GM12891 (cell line): ENCODE measurements at regions not wholly inside any gene's neighbourhood (a gene's known extent, or its start where the extent isn't known, plus 50 kb on each side); places are given as distances from the start of the nearest gene placed in this dataset.

Experiments used
- DNase-seq: peaks from one replicate; pipeline ENCODE4 v3.0.0; 2011; ENCODE audit warnings: low spot score; ENCODE audit not compliant: insufficient read length
- FAIRE-seq: peaks from 2 replicates; lab custom pipeline; 2011; peaks lifted over from hg19 to GRCh38; lab: Jason Lieb, UNC
- PAX5 ChIP-seq: IDR thresholded peaks from 2 replicates; pipeline ENCODE4 v1.6.1; 2011; ENCODE audit warnings: low read length, moderate library complexity, mild to moderate bottlenecking; ENCODE audit not compliant: insufficient read depth, severe bottlenecking
- POLR2A ChIP-seq: IDR thresholded peaks from 2 replicates; pipeline ENCODE4 v1.6.1; 2011; ENCODE audit warnings: low read depth, low read length, control low read depth
- POLR2AphosphoS5 ChIP-seq: IDR thresholded peaks from 2 replicates; pipeline ENCODE4 v1.6.1; 2011; ENCODE audit warnings: low read depth, low read length, control low read depth
- POU2F2 ChIP-seq: IDR thresholded peaks from 2 replicates; pipeline ENCODE4 v1.6.1; 2011; ENCODE audit warnings: low read depth, mild to moderate bottlenecking, control low read depth, low read length, moderate library complexity
- SPI1 ChIP-seq: IDR thresholded peaks from 2 replicates; pipeline ENCODE4 v1.6.1; 2011; ENCODE audit warnings: low read depth, low read length, control low read depth
- TAF1 ChIP-seq: IDR thresholded peaks from 2 replicates; pipeline ENCODE4 v1.6.1; 2011; ENCODE audit warnings: low read depth, low read length, control low read depth

DNA sequence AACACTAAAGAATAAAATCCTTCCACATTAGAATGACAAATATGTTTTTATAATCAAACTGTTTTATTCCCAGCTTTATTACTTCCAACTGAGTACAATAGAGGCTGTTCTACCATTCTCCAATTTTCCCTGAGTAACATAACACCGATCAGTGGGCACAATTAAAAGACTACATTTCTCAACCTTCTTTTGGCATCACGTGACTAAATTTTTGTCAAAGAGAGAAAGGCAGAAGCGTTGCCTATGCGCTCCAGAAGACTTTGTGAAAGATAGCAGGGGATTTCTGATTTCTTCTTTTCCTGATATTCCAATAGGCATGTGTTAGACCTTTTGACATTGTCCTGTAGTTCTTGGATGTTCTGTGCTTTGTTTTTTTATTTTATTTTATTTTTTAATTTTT, 1705.6 kb upstream of the PCDH7 start:
- FAIRE-seq (no peak), DNase-seq (no peak)
- TF ChIP-seq TAF1 (no peak), PAX5 (no peak), POLR2AphosphoS5 (no peak), SPI1 (no peak), POU2F2 (no peak), POLR2A (no peak)

DNA sequence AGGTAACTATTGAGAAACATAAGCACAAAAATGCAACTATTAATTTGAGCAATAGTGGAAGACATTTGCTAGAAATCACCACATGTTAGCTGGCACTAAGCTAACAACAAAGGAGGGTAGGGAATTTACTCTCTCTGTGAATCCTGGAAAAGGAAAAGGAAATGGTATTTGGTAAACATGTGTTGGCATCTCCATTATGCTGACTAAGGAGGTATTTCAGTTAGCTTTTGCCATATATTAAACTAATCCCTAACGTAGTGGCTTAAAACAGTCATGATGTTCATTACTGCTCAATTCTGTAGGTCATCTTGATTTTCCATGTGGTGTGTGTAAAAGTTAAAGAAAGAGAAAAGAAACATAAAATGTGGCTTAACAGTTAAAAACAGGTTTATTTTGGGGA, 1686.5 kb upstream of the PCDH7 start:
- DNase-seq (no peak), FAIRE-seq (no peak)
- TF ChIP-seq POU2F2 (no peak), SPI1 (no peak), POLR2A (no peak), POLR2AphosphoS5 (no peak), PAX5 (no peak), TAF1 (no peak)

DNA sequence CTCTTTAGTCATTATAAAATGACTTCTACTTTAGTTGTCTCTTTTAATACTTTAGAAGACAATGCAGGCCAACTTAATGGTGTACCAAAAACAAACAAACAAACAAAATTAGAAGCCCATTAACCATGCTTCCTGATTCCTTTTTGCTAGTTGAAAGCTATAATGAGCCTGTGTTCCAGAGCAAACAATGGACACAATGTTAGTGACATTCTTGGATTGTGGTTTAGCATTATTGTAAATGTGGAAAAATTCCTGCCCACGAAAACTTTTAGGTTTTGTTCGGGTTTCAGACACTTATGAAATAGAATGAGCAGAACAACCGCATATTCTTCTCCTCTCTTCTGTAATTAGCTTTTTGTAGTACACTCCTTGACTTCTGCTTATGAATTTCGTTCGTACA, 1682.7 kb upstream of the PCDH7 start:
- no peak for FAIRE-seq
- no peak for TF ChIP-seq POLR2AphosphoS5
- no peak for TF ChIP-seq POU2F2
- no peak for TF ChIP-seq TAF1
- no peak for TF ChIP-seq SPI1
- no peak for DNase-seq

DNA sequence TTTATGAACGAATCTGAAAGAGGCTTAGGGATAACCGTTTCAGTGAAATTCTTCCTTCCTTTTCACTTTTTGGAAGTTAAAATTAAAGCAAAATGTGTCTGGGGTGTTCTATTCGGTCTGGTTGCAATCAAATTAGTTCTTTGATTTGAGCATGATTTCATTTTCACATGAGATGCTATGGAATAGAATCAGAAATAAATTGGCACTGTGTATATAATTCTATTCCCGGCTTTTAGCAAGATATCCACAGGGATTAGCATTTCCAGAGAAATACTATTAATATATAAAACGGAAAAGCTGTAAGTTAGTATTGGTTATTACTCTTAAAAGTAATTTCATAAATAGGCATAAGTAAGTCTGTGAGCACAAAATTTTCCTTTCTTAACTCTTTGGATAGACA, 1676.8 kb upstream of the PCDH7 start:
- TF ChIP-seq POLR2A (no peak), SPI1 (no peak), TAF1 (no peak), POLR2AphosphoS5 (no peak), PAX5 (no peak), POU2F2 (no peak)
- no peak for FAIRE-seq
- no peak for DNase-seq

DNA sequence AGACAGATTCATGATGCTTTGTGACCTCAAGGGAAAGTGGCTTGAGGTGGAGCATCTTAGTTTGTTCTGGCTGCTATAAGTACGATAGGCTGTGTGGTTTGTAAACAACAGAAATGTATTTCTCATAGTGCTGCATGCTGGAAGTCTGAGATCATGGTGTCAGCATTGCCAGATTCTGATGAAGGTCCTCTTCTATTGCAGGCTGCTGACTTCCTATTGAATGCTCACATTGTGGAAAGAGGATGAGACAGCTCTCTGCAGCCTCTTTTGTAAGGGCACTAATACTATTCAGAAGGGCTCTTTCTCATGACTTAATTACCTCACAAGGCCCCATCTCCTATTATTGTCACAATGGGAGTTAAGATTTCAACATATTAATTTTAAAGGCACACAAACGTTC, 1674.0 kb upstream of the PCDH7 start:
- TF ChIP-seq POU2F2 (no peak), POLR2AphosphoS5 (no peak), TAF1 (no peak), SPI1 (no peak), POLR2A (no peak), PAX5 (no peak)
- DNase-seq (no peak), FAIRE-seq (no peak)

DNA sequence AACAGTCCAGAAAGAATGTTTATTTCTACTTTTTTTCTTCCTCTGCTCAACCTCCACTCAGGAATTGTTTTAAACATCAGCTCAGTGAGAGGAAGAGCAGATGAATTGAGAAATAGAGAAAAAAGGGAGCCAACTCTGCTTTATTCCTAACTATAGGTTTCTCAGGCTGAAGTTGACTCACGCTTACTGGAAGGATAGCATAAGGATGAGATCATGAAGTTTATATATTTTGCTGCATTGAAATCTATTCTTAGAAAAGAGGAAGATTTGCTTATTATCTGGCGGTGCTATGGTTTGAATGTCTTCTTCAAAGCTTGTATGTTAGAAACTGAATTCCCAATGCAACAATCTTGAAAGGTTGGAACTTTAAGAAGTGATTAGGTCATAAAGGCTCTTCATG, 1673.4 kb upstream of the PCDH7 start:
- TF ChIP-seq POLR2A, result no peak
- TF ChIP-seq TAF1, result no peak
- TF ChIP-seq SPI1, result no peak
- no peak for TF ChIP-seq POLR2AphosphoS5
- TF ChIP-seq POU2F2, result no peak
- no peak for TF ChIP-seq PAX5
- FAIRE-seq (no peak), DNase-seq (no peak)

DNA sequence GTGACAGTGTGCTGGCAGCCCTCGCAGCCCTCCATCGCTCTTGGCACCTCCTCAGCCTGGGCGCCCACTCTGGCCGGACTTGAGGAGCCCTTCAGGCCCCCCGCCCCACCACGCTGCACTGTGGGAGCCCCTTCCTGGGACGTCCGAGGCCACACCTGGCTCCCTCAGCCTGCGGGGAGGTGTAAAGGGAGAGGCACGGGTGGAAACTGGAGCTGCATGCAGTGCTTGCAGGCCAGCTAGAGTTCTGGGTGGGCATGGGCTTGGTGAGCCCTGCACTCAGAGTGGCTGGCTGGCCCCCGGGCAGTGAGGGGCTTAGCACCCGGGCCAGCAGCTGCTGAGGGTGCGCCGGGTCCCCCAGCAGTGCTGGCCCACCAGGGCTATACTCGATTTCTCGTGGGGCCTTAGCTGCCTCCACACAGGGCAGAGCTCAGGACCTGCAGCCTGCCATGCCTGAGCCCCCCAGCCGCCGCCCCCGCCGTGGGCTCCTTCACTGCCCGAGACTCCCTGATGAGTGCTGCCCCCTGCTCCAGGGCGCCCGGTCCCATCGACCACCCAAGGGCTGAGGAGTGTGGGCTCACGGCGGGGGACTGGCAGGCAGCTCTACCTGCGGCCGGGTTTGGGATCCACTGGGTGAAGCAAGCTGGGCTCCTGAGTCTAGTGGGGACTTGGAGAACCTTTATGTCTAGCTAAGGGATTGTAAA, 1672.7 kb upstream of the PCDH7 start:
- FAIRE-seq, result no peak
- TF ChIP-seq POLR2A (no peak), POU2F2 (no peak), TAF1 (no peak), SPI1 (no peak), PAX5 (no peak)
- no peak for DNase-seq

DNA sequence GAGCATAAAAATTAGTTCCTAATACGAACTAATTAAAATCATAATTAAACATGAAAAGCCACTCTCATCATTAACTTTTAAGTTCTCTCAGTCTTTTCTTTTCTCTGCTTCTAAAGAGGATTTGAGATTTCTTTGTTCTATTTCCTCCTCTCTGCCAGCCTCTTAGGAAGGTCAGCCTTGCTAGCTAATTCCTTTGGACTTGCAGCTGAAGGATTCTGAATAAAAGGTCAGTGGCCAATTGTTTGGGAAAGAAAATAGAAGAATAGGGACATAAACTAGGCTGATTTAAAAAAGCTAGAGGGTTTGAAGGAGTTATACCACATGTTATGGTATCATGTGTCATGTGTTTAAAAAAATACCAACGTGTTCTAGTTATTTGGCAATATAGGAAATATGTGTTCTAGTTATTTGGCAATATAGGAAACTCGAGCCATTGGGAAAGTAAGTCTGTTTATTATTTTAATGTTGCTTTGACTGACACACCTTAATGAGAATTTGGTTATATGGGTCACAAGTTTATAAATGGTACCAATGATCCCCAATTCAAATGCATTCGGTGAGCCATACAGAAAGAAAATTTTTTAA, 1668.7 kb upstream of the PCDH7 start:
- TF ChIP-seq SPI1 (no peak), POLR2AphosphoS5 (no peak), POLR2A (no peak), POU2F2 (no peak), TAF1 (no peak), PAX5 (no peak)
- FAIRE-seq, result no peak
- DNase-seq, result no peak

DNA sequence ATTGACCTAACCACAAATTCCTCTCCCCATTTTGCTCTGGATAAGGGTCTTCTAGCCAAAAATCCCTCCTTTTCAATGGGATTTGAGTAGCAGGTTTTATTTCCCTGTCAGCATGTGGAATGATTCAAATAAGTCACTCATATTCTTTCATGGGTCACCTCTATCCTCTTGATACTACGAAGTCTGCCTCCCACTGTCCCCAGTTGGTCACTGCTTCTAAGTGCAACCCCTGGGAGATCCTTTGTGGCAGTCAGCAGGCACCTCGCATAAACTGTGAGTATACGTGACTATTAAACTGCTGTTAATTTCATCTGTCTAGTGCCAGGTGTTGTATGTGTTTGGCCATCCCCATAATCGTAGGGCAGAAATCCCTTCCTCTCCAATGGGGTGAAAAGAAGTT, 1667.9 kb upstream of the PCDH7 start:
- FAIRE-seq, result no peak
- DNase-seq, result no peak
- no peak for TF ChIP-seq POU2F2
- no peak for TF ChIP-seq SPI1
- no peak for TF ChIP-seq TAF1
- TF ChIP-seq PAX5, result no peak
- TF ChIP-seq POLR2A, result no peak
- TF ChIP-seq POLR2AphosphoS5, result no peak

DNA sequence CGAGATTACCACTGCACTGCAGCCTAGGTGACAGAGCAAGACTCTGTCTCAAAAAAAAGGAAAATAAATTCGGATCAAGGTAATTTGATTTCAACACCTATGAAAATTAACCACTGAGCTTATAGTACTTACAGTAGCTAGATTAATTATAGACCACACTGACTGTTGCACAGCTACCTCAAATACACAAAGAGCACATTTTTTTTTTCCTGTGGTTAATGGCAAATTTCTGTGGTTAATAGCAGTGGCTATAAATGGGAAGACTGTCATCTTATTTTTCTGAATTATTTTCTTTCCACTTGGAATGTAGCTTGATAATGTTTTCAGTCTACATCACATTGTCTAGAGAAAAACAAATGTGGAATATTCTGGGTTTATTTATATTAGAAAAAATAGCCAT, 1661.6 kb upstream of the PCDH7 start:
- FAIRE-seq (no peak), DNase-seq (no peak)
- TF ChIP-seq POLR2A (no peak), POU2F2 (no peak), SPI1 (no peak), POLR2AphosphoS5 (no peak), PAX5 (no peak), TAF1 (no peak)
